NB4 (cell line): ENCODE measurements at regions not wholly inside any gene's neighbourhood (a gene's known extent, or its start where the extent isn't known, plus 50 kb on each side); places are given as distances from the start of the nearest gene placed in this dataset.

Source experiments
- MAX ChIP-seq: IDR thresholded peaks from 2 replicates; pipeline ENCODE4 v1.6.1; 2011; ENCODE audit warnings: low read depth, low read length
- POLR2A ChIP-seq: IDR thresholded peaks from 2 replicates; pipeline ENCODE4 v1.6.1; 2011; ENCODE audit warnings: mild to moderate bottlenecking; ENCODE audit not compliant: insufficient read length; ENCODE audit errors: extremely low read depth
- TF ChIP-seq, protein P1 (sequence below): IDR thresholded peaks from one replicate; pipeline ENCODE4 v1.5.1; 2012; ENCODE audit warnings: low read depth, low read length

GRCh38 chr2:63775191-63775590 is 66.5 kb upstream of the UGP2 start:
- TF ChIP-seq, protein P1, sequence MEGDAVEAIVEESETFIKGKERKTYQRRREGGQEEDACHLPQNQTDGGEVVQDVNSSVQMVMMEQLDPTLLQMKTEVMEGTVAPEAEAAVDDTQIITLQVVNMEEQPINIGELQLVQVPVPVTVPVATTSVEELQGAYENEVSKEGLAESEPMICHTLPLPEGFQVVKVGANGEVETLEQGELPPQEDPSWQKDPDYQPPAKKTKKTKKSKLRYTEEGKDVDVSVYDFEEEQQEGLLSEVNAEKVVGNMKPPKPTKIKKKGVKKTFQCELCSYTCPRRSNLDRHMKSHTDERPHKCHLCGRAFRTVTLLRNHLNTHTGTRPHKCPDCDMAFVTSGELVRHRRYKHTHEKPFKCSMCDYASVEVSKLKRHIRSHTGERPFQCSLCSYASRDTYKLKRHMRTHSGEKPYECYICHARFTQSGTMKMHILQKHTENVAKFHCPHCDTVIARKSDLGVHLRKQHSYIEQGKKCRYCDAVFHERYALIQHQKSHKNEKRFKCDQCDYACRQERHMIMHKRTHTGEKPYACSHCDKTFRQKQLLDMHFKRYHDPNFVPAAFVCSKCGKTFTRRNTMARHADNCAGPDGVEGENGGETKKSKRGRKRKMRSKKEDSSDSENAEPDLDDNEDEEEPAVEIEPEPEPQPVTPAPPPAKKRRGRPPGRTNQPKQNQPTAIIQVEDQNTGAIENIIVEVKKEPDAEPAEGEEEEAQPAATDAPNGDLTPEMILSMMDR = no peak
- TF ChIP-seq MAX (no peak), POLR2A (no peak)
